HCT116 (cell line): ENCODE measurements at regions not wholly inside any gene's neighbourhood (a gene's known extent, or its start where the extent isn't known, plus 50 kb on each side); places are given as distances from the start of the nearest gene placed in this dataset.
"Not testable (repeated sequence)": the region's sequence is repeated elsewhere in the genome, so short reads cannot be mapped to it uniquely, and the experiment has no call there.

Experiments
- CEBPB ChIP-seq: IDR thresholded peaks from 2 replicates; pipeline ENCODE4 v1.6.1; 2012; ENCODE audit warnings: low read depth
- CTCF ChIP-seq, 3 experiments: fragments of 200-600 bp in 1 of 3; sonication (generic) in 1 of 3; IDR thresholded peaks in 2 of 3; conservative IDR thresholded peaks in 1 of 3; 2 replicates each; pipeline ENCODE4 v1.5.1; 2012 to 2017; ENCODE audit warnings: low read depth in 2 of 3, low read length in 2 of 3, antibody characterized with exemption in 1 of 3, borderline replicate concordance in 1 of 3, control low read depth in 1 of 3, mild to moderate bottlenecking in 1 of 3, mixed read lengths in 1 of 3, mixed run types in 1 of 3, moderate library complexity in 1 of 3; ENCODE audit not compliant: insufficient read depth in 1 of 3
- ELF1 ChIP-seq: IDR thresholded peaks from 2 replicates; pipeline ENCODE4 v1.6.1; 2012; ENCODE audit warnings: low read depth, borderline replicate concordance
- EZH2 ChIP-seq: fragments of 200-600 bp; sonication (generic); IDR thresholded peaks from 2 replicates; pipeline ENCODE4 v1.6.1; 2017; ENCODE audit warnings: antibody characterized with exemption, mixed run types
- EZH2phosphoT487 ChIP-seq: fragments of 200-600 bp; IDR thresholded peaks from 2 replicates; pipeline ENCODE4 v1.6.1; 2018; ENCODE audit warnings: antibody characterized with exemption, borderline replicate concordance
- FOSL1 ChIP-seq: IDR thresholded peaks from 2 replicates; pipeline ENCODE4 v1.6.1; 2012; ENCODE audit warnings: low read depth
- POLR2A ChIP-seq: IDR thresholded peaks from 2 replicates; pipeline ENCODE4 v1.7.0; 2011; ENCODE audit warnings: borderline replicate concordance; ENCODE audit not compliant: insufficient read depth, insufficient read length; ENCODE audit errors: extremely low read depth
- POLR2AphosphoS5 ChIP-seq: IDR thresholded peaks from 2 replicates; pipeline ENCODE4 v1.6.1; 2011; ENCODE audit warnings: mild to moderate bottlenecking, low read depth, low read length, moderate library complexity
- SP1 ChIP-seq: IDR thresholded peaks from 2 replicates; pipeline ENCODE4 v1.6.1; 2012; ENCODE audit warnings: low read depth
- YY1 ChIP-seq: IDR thresholded peaks from 2 replicates; pipeline ENCODE4 v1.6.1; 2011; ENCODE audit warnings: low read length, low read depth, moderate library complexity, mild to moderate bottlenecking; ENCODE audit not compliant: insufficient replicate concordance; ENCODE audit errors: extremely low read depth
- ZNF274 ChIP-seq: fragments of 200-500 bp; sonication (Bioruptor generic); IDR thresholded peaks from 2 replicates; pipeline ENCODE4 v1.6.1; 2014; ENCODE audit warnings: mild to moderate bottlenecking, low read depth, low read length, inconsistent platforms
- TF ChIP-seq, protein P1 (sequence below): IDR thresholded peaks from 2 replicates; pipeline ENCODE4 v1.6.1; 2012; ENCODE audit warnings: low read depth
- TF ChIP-seq, protein P2 (sequence below): IDR thresholded peaks from 2 replicates; pipeline ENCODE4 v1.6.1; 2012

DNA sequence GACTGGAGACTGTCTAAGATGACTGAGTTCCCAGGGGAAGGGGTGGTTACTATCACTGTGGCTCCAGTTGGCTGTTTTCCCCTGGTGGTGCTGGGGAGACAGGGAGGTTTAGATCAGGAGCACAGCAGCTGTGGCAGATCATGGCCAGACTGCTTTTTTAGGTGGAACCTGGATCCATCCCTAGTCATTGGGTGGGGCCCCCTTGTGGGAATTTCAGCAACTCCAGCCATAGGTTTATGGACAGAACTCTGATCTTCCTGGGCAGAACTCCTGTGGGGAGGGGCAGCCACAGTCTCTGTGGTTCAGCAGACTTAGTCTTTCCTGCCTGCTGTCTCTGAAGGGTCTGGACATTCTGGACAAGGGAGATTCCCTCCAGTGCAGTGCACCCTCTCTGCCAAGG, 917.4 kb upstream of the FOXG1 start:
- not testable (repeated sequence) for TF ChIP-seq POLR2A; CTCF (IDR thresholded peaks at IDR 0.05 in 2 of 3, conservative IDR thresholded peaks at IDR 0.05 in 1 of 3; ENCODE audit: borderline replicate concordance in 1 of 3, insufficient read depth in 1 of 3, low read depth in 2 of 3, low read length in 2 of 3); POLR2AphosphoS5; CEBPB; YY1; EZH2phosphoT487; FOSL1; EZH2; ELF1; ZNF274; SP1
- TF ChIP-seq, protein P1, sequence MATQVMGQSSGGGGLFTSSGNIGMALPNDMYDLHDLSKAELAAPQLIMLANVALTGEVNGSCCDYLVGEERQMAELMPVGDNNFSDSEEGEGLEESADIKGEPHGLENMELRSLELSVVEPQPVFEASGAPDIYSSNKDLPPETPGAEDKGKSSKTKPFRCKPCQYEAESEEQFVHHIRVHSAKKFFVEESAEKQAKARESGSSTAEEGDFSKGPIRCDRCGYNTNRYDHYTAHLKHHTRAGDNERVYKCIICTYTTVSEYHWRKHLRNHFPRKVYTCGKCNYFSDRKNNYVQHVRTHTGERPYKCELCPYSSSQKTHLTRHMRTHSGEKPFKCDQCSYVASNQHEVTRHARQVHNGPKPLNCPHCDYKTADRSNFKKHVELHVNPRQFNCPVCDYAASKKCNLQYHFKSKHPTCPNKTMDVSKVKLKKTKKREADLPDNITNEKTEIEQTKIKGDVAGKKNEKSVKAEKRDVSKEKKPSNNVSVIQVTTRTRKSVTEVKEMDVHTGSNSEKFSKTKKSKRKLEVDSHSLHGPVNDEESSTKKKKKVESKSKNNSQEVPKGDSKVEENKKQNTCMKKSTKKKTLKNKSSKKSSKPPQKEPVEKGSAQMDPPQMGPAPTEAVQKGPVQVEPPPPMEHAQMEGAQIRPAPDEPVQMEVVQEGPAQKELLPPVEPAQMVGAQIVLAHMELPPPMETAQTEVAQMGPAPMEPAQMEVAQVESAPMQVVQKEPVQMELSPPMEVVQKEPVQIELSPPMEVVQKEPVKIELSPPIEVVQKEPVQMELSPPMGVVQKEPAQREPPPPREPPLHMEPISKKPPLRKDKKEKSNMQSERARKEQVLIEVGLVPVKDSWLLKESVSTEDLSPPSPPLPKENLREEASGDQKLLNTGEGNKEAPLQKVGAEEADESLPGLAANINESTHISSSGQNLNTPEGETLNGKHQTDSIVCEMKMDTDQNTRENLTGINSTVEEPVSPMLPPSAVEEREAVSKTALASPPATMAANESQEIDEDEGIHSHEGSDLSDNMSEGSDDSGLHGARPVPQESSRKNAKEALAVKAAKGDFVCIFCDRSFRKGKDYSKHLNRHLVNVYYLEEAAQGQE: not testable (repeated sequence)
- TF ChIP-seq, protein P2, sequence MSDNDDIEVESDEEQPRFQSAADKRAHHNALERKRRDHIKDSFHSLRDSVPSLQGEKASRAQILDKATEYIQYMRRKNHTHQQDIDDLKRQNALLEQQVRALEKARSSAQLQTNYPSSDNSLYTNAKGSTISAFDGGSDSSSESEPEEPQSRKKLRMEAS: not testable (repeated sequence)
